HG02678 (cell line): ENCODE measurements at regions not wholly inside any gene's neighbourhood (a gene's known extent, or its start where the extent isn't known, plus 50 kb on each side); places are given as distances from the start of the nearest gene placed in this dataset.
A peak's percentile ranks its signal among the peaks of the same experiment; 100 is the strongest.

ENCODE experiments used
- ATAC-seq: cut with Tn5 transposase; IDR thresholded peaks from one replicate; pipeline ENCODE4 v1.9.1; 2021; ENCODE audit warnings: mild to moderate bottlenecking, moderate library complexity; ENCODE audit not compliant: unreplicated experiment

- ATAC-seq, result peak; percentile 87
Observed at GRCh38 chr4:129641179-129641578, 545.2 kb downstream of the C4orf33 start.

GRCh38 chr4:129645461-129645860, 549.5 kb downstream of the C4orf33 start:
- ATAC-seq, result no peak

GRCh38 chr4:129668092-129668491, 572.1 kb downstream of the C4orf33 start:
- ATAC-seq, result no peak

- no peak for ATAC-seq
Observed at GRCh38 chr4:129672941-129673340, 577.0 kb downstream of the C4orf33 start.

GRCh38 chr4:129675036-129675435, 579.1 kb downstream of the C4orf33 start:
- no peak for ATAC-seq

GRCh38 chr4:129676934-129677333, 581.0 kb downstream of the C4orf33 start:
- no peak for ATAC-seq

- no peak for ATAC-seq
Observed at GRCh38 chr4:129682586-129682985, 586.6 kb downstream of the C4orf33 start.

GRCh38 chr4:129707949-129708348, 612.0 kb downstream of the C4orf33 start:
- ATAC-seq, result no peak

GRCh38 chr4:129708784-129709183, 612.8 kb downstream of the C4orf33 start:
- ATAC-seq, result no peak

- ATAC-seq, result no peak
Observed at GRCh38 chr4:129738175-129738574, 642.2 kb downstream of the C4orf33 start.

- ATAC-seq, result no peak
Observed at GRCh38 chr4:129747756-129748155, 651.8 kb downstream of the C4orf33 start.

- no peak for ATAC-seq
Observed at GRCh38 chr4:129748991-129749390, 653.0 kb downstream of the C4orf33 start.

GRCh38 chr4:129751646-129752045, 655.7 kb downstream of the C4orf33 start:
- no peak for ATAC-seq

- ATAC-seq, result no peak
Observed at GRCh38 chr4:129783596-129783995, 687.6 kb downstream of the C4orf33 start.

GRCh38 chr4:129788486-129788885, 692.5 kb downstream of the C4orf33 start:
- no peak for ATAC-seq

- no peak for ATAC-seq
Observed at GRCh38 chr4:129804461-129804981, 708.6 kb downstream of the C4orf33 start.

GRCh38 chr4:129806986-129807385, 711.0 kb downstream of the C4orf33 start:
- no peak for ATAC-seq

- no peak for ATAC-seq
Observed at GRCh38 chr4:129808242-129808641, 712.3 kb downstream of the C4orf33 start.

- ATAC-seq, result no peak
Observed at GRCh38 chr4:129821073-129821472, 725.1 kb downstream of the C4orf33 start.

GRCh38 chr4:129821963-129822362, 726.0 kb downstream of the C4orf33 start:
- ATAC-seq, result no peak

GRCh38 chr4:129822701-129823100, 726.7 kb downstream of the C4orf33 start:
- no peak for ATAC-seq

GRCh38 chr4:129823105-129823504, 727.2 kb downstream of the C4orf33 start:
- no peak for ATAC-seq

- no peak for ATAC-seq
Observed at GRCh38 chr4:129829373-129829772, 733.4 kb downstream of the C4orf33 start.
